Uterus (tissue), 2 donors: ENCODE measurements at regions not wholly inside any gene's neighbourhood (a gene's known extent, or its start where the extent isn't known, plus 50 kb on each side); places are given as distances from the start of the nearest gene placed in this dataset.

ENCODE experiments used
- CTCF ChIP-seq, 4 experiments: fragments of 200-600 bp in 2 of 4; fragments of 450-650 bp in 2 of 4; sonication (generic) in 2 of 4; IDR thresholded peaks; one replicate each; pipeline ENCODE4 v1.5.1; 2016 to 2019; ENCODE audit warnings: antibody characterized with exemption in 4 of 4, mild to moderate bottlenecking in 2 of 4, moderate library complexity in 1 of 4
- POLR2A ChIP-seq, 2 donors: fragments of 450-650 bp; IDR thresholded peaks; one replicate each; pipeline ENCODE4 v1.6.1; 2016; ENCODE audit warnings: antibody characterized with exemption in 2 of 2, mild to moderate bottlenecking in 1 of 2, moderate library complexity in 1 of 2

GRCh38 chr11:82675838-82676237 is 57.8 kb downstream of the FAM181B start:
- no peak for TF ChIP-seq CTCF (IDR thresholded peaks at IDR 0.05)
- TF ChIP-seq POLR2A (IDR thresholded peaks at IDR 0.05): no peak
